T1000 (cell line): ENCODE measurements at regions not wholly inside any gene's neighbourhood (a gene's known extent, or its start where the extent isn't known, plus 50 kb on each side); places are given as distances from the start of the nearest gene placed in this dataset.
"Not testable (repeated sequence)": the region's sequence is repeated elsewhere in the genome, so short reads cannot be mapped to it uniquely, and the experiment has no call there.

Source experiments
- DNase-seq: peaks from one replicate; lab custom pipeline; 2025; ENCODE audit warnings: mixed read lengths; lab: John Stamatoyannopoulos, UW

DNA sequence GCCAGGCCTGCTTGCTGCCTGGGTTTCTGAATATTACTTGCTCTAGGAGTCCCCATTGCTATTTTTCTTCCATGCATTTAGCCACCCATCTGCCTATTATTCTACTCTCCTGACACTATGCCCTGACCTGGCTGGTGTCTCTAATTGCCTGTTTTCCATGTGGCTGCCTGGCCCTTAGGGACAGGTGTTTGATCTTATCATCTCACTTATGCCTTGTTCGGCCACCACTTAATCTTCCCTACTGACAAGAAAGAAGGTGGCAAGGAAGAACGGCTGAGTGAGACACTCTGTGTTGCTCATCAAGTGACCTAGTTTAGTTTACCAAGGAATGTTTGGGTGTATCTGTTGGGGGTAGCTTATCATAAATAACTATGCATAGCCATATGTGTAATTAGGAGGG, 50.4 kb upstream of the RAPH1 start:
- DNase-seq: no peak

DNA sequence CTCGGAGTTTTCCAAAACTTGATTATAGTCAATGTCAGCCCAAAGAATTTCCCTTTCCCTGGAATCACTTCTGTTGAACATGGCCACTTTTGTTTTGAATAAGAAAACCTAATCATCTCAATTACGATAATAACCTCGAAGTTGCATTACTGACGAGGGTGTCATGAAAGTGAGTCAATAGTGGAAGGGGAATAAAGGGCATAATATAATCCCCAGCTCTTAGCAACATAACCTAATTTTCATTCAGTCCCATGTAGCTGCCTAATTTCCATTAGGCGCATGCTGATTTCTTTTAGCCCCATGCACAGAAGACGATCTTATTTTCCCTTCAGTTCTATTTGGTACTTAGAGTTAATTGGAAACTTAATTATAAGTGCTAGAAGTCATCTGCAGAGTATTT, 51.1 kb upstream of the RAPH1 start:
- no peak for DNase-seq

DNA sequence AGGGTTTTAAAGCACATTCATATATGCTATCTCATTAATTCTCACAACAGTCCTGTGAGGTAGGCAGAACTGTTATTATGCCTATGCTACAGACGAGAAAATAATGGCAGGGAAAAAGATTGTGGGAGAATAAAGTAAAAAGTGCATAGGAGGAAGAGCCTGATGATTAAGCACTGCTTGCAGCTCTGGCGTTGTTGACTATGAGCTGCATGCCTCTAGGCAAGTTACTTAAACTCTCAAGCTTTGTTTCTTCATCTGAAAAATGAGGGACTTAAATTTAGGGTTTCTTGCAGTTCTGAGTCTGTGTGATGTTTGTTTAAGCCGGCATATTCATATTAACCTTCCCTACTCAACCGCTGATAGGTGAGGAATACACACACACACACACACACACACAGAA, 51.6 kb upstream of the RAPH1 start:
- DNase-seq: no peak

DNA sequence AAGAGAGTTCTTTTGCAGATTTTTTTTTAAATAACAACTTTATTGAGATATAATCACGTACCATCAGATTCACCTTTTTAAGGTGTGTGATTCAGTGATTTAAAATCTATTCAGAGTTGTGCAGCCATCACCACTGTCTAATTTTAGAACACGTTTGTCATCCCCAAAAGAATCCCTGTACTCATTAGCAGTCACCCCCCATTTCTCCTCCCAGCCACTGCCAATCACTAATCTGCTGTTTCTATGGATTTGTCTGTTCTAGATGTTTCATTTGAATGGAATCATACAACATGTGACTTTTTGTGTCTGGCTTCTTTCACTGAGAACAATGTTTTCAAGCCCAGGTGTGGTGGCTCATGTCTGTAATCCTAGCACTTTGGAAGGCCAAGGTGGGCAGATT, 55.4 kb upstream of the RAPH1 start:
- DNase-seq: no peak

DNA sequence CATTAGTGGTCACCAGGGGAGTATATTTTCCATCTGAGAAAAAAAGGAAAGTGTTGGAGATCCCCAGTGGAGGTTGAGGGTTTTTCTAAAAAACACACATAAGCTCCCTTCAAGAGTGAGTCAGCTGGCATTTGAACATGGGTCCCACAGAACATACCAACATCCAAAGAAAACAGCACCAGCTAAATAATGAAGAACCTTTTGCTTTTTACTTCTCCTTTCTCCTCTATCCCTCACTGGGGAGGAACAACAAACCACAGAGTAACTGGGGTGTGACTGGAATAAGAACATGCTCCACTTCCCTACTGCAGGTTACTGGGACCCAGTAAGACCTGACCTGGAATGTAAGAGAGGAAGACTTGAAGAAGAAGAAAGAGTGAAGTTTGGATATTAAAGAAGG, 56.5 kb upstream of the RAPH1 start:
- DNase-seq: no peak

DNA sequence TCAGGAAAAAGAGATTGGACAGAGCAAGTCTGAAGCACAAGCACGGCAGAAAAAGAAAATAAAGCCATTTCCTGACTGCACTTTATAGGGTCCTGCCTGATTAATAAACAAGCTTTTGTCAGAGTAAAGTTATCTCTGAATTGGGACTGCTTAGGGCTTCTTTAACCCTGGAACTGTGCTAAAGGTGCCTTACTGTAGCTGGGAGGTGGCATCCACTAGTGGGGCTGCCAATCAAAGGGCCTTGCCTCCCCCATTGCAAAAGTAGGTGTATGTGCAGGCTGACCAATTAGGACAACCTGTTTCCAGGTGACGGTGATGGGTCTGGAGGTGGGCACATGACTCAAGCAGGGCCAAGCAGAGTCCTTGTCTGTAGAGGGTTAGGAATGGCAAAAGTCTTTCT, 57.4 kb upstream of the RAPH1 start:
- DNase-seq: no peak

DNA sequence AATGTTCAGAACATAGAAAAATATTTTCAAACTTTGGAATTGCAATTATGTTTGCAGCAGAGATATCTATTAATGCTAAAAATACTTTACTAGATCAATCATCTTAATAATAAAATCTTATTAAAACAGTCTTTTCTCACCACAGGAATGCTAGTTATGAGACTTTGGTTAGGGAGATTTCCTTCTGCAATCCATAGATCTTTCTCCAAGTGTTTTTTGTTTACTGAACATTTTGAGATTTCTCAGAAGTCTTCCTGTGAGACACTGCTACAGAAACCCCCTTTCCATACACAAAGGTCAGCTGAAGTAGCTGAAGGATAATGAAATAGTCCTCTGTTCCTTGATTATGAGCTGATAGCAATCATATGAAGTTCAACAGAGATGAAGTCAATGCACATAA, 59.4 kb upstream of the RAPH1 start:
- DNase-seq: no peak

DNA sequence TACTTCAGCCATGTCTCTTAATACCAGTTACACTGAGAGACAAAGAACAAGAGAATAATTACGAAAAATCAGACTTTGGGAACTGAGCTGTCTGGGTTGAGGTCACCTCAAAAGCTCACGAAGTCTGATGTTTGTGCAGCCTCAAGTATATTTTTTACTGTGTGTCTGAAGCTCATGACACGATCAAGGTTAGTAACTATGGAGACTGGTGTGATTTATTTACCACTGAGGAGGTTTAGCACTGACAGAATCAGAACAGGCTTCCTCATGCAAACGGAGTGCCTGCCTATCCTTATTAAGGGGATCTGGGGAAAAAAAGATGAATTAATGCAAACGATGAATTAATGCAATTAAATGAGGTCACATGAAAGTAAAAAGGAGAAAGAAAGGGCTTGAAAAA, 61.1 kb upstream of the RAPH1 start:
- no peak for DNase-seq

DNA sequence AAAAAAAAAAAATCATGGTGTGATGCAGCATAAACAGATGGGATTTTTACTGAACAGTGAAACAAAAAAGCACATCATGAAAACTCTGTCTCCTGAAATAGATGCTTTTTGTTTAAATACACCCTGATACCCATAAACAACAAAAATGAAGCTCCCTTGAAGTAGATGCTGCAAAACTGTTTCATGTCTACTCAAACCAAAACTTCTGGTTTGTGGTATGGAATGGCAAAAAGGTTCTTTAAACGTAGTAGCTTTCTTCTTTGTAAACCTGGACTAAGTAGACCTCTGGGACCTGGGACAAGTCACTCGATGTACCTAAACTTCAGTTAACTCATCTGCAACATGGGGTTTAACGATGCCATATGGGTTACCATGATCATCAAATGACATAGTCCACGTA, 64.4 kb upstream of the RAPH1 start:
- DNase-seq: no peak

DNA sequence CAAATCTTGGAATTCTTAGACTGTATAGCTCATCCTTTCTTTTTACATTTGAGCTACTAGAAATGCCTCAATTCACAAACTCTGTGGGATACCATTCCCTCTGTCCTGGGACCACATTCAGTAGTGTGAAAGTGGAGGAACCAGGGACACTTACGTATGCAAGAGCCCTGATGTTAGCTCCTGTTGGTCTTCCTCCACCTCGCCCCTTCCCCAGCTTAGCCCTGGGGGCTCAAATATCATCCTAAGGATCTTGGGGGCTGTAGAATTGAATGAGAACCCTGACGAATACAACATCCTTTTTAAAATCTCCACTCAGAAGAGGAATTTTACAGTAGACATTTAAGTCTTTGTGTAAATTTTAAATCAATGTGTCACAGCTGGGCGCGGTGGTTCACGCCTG, 65.2 kb upstream of the RAPH1 start:
- no peak for DNase-seq

DNA sequence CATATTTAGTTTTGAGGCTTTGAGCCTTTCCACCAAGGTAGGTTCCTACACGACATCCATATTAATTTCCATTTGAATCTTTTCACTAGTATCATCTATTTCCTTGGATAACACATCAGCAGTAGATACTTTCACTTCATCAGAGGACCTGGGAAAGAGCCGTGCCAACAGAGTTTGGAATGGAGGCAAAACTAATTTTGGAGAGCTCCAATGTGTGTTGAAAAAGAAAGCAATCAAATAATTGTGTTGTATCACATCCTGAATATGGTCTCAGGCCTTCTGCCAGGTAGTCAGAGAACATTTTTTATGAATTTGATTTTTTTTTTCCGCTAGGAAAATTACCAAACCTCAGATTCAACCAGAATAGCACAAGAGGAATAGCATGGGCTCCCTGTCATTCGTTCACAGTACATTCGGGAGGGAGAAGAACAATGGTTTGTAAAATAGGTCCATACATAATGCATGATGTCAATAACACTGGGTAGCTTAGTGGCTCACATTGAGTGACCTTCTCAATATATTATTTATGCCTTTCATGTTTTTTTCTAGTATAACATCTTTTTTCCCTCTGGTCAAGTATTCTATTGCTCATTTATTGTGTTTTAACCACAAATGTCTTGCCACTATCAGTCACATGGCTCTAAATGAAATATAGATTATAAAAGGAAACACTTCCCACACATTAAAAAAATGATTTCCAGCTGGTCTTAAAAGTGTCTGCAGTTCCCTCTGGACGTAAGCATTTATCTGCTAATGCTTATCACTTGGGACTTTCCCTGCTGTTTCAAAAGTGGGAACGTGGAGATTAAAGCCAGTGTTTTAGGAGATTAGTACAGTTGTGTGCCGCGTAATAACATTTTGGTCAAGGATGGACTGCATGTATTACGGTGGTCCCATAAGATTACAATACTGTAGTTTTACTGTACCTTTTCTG, 68.6 kb upstream of the RAPH1 start:
- no peak for DNase-seq

DNA sequence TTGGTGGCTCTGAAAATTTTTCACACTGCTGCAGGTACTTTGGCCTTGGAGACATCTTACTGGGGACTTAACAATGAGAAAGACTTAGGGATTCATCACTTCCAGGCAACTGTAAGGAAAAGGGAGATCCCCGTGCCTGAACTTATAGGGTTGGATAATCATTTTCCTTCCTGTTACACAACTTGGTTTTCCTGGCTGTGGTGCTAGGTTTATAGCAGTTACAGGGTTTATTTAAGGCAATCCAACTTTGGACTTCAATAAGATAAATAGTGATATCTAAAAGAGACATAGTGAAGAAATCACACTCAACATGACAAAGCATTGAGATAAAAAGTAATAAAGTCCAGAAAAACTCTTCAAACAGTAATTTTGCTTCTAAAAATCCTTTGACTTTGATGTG, 70.2 kb upstream of the RAPH1 start:
- DNase-seq: no peak

DNA sequence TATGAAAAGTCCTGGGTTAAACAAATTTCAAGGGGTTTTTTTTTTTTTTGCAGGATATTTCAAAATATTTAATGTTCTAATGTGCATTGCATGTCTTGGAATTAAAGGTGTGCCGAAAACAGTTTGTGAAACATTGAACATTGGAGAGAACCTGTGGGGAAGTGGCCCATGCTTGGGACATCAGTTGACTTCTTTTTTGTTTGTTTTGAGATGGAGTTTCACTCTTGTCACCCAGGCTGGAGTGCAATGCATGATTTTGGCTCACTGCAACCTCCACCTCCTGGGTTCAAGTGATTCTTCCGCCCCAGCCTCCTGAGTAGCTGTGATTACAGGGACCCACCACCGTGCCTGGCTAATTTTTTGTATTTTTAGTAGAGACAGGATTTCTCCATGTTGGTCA, 71.0 kb upstream of the RAPH1 start:
- DNase-seq: no peak

DNA sequence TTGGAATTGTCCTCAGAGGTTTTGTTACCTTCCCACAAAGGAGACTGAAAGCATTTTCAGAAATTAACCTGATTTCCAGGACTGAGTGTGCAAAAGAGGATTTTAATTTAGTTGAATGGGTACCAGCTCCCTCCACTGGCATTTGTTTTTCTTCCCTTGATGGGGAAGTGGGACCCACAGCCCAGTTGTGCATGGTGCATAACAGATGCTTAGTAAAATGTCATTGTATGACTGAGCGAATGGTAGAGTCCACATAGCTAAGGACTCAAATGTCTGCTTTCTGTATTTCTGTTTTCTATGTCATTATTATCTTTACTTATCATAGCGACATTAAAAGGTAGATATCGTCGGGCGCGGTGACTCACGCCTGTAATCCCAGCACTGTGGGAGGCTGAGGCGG, 75.5 kb upstream of the RAPH1 start:
- DNase-seq: no peak

DNA sequence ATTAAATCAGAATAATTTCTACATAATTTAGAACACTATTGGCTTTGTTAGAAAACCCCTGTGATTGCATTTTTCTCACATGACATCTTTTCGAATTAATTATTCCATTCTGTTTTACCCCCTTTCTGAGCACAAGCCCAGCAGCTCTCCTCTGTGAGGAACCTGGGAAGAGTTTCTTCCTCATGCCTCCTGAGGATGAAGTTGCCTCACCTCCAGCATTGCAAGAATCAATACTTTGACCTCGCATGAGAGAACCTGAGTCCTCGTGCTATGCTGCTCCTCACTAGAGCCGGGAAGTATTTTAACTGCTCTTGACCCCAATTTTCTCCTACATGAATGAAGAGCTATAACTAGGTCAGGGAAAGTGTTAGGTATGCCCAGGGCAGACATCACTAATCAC, 77.1 kb upstream of the RAPH1 start:
- no peak for DNase-seq

DNA sequence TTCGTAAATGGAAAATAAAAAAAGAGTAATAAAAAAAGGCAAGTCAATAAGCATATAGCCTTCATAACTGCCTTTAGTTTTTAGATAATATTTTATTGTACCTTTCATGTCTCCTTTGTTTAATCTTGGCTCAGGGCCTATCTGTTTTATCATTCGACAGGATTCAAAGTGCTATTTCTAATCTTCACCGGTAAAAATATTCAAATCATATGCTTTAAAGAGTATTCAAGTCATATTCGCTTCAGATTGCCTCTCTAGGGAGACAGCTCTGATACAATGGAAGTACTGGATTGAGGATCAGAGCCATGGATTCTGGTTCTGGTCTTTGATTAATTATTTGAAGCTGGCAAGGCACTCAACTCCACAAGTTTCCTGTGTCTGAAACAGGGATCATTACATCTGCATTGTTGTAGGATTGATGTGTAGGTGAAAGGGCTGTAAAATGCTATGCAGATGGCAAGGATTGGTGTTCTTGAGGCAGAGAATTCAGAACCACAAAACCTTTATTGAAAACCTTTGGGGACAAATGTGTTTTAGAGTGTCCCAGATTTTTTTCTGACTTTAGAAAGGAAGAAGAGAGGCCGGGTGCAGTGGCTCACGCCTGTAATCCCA, 84.3 kb upstream of the RAPH1 start:
- DNase-seq: no peak

DNA sequence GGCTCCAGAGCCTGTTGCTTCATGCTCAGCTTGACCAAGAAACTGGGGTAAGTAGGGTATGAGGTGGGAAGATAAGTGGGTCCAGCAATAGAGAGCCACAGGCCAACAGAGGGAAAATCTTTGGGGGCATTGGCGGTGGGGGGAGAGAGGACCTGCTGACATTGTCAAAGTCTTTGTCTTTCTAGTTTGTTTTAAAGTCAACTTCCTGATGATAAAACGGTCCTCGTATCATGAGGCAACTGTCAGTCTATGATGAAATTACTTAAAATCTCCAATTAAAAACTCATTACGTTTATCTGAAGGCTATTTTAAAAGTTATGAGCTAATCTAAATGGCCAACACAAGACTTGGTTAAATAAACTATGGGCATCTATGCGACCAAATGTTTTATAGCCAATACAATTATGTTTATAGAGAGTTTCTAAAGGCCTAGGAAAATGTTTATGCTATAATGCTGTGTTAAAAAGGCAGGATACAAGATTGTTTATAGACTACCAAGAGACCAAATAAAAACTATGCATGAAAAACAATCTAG, 84.4 kb upstream of the CD28 start:
- no peak for DNase-seq

DNA sequence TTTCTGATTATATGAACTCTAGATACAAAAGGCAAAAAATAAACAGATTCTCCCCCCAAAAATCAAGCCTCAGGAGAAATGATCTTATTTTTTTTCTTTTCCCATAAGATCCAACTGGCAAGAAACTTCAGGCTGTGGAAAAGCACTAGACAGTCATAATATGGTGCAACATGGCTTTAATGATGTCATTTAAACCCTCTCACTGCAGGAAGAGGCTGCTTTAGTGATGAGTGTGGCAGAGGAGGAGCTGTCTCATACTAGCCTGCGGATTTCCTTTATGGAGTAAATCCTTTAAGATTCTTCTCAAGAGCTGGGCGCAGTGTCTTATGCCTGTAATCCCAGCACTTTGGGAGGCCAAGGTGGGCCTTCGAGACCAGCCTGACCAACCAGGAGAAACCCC, 83.3 kb upstream of the CD28 start:
- DNase-seq: peak; percentile 37

DNA sequence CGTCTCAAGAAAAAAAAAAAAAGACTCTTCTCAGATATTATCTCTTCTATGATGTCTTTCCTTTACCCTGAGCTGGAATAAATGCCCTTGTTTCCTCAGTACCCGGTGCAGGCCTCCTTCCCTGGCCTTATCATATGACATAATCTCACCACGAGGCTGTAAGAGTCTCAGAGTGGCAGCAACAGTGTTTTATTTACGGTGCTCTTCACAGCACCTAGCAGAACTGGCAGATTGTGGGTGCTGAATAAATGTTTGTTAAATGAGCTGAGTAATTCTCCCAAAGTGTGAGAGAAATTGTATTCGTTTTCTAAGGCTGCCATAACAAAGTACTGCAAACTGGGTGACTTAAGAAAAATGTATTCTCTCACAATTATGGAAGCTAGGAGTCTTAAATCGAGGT, 82.8 kb upstream of the CD28 start:
- no peak for DNase-seq

DNA sequence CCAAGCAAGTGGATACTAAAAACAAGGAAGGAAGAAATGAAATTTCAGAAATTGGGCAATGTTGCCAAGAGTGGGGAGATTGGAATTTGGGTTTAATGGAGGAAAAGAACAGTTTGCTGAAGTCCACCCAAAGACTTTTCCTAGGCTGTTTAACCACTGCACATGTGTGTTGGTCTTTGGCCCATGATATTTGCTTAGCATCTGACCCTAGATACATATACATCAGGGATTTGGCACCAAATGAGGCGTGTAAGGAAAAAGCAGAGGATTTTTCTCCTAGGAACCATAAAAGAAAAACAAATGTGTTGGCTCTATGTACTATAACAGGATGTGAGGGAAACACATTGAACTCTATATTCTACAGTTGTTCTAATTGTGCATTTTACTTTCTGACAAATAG, 80.7 kb upstream of the CD28 start:
- DNase-seq: no peak

DNA sequence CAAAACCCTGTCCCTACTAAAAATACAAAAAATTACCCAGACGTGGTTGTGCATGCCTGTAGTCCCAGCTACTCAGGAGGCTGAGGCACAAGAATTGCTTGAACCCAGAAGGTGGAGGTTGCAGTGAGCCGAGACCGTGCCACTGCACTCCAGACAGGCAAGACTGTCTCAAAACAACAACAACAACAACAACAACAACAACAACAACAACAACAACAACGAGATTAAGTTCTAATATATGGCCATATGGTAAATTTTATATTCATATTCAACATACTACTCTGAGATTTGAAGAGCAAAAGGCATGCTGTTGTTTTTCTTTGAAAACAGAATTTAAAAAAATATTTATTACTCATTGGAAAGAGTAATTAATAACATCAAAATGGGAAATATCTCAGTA, 80.2 kb upstream of the CD28 start:
- not testable (repeated sequence) for DNase-seq

DNA sequence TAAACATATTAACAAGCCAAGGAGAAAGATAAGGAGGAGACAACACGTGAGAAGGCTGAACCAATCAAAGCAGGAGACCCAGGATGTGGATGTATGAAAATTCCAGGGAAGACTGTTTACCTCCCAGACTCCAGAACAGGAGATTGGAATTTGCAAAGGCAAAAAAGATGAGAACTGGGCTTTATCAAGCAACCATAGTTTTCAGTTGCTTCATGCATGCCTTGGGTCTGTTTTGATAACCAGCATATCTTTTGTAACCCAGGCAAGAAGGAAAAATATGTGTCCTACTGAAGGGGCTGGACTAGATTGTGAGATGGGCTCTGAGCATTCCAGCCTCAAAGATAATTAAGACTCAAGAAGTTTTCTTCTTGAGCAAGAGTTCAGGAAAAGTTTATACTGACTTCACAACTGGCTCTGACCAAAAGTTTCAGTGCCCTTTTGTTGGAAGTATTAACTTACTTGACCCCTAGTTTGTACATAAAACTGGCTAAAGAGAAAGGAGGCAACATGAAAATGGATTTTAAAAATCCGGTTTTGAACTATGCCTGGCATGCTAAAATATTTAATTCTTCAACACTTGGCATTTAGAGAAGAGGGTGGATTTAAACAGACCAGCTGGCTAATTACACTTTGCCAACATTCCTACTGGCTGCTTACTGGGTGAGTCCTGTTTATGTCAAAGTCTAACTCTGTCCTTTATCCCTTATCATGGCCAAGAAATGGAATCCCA, 79.3 kb upstream of the CD28 start:
- no peak for DNase-seq

DNA sequence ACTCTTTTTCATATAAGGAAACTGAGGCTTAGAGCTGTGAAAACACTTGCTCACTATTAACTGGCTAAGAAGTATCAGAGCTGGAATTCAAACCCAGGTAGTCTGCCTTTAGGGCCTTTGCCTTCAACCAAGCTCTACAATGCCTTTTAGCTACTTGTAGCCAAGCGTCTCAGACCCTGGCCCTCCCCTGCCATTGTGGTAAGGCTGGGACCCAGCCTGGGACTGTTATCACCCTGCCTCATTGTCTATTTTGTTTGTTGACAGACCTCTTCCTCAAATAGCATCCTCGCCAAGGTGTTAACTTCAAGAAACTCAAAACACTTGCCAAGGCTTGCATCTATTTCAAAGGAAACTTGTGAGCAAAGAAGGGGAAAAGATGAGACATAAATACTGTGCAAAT, 76.7 kb upstream of the CD28 start:
- no peak for DNase-seq
